ENCODE measurements at regions not wholly inside any gene's neighbourhood (a gene's known extent, or its start where the extent isn't known, plus 50 kb on each side); places are given as distances from the start of the nearest gene placed in this dataset.
A peak's percentile ranks its signal among the peaks of the same experiment; 100 is the strongest.

GRCh38 chr2:180890781-180891180, 89.6 kb upstream of the UBE2E3 start:
- H3K4me3 ChIP-seq (ENCODE audit: low read length) = no peak overlapping the region
- no peak overlapping the region for H3K9ac ChIP-seq (ENCODE audit: low read length)
- no TSS peak for BruUV-seq (replicated peaks)
- no peak overlapping the region for H3K27ac ChIP-seq (ENCODE audit: low read length)
- H4K20me1 ChIP-seq (ENCODE audit: low read length) = no peaks in the 10 kb centered on the region
- CTCF ChIA-PET = no interaction called here
- no peaks in the 10 kb centered on the region for H3K36me3 ChIP-seq (ENCODE audit: low read depth, low read length)
- no peaks in the 10 kb centered on the region for H3K4me1 ChIP-seq (ENCODE audit: insufficient read depth, low read length)
- no peak overlapping the region for H2AFZ ChIP-seq (ENCODE audit: low read length)
- ATAC-seq (no peak), DNase-seq (peak; percentile 13)
- POLR2A ChIA-PET (ENCODE audit: unreplicated experiment) = no interaction called here
- intact Hi-C loops (cut with micrococcal nuclease) = loop anchor here (5.0 kb wide), 1 partner anchor 82 kb away; no protein-coding TSS in a partner anchor
- no peaks in the 10 kb centered on the region for H3K9me3 ChIP-seq (ENCODE audit: low read length)
- H3K9me2 ChIP-seq (replicated peaks; ENCODE audit: low read length) = no peaks in the 10 kb centered on the region
- H3K79me2 ChIP-seq (ENCODE audit: low read length) = no peaks in the 10 kb centered on the region
- no peaks in the 10 kb centered on the region for H3F3A ChIP-seq (ENCODE audit: low read length, unreplicated experiment)
- H3K27me3 ChIP-seq (ENCODE audit: low read length) = no peaks in the 10 kb centered on the region
- TF ChIP-seq EZH2phosphoT487 (IDR thresholded peaks at IDR 0.05; ENCODE audit: borderline replicate concordance, low read length) = no peak
- TF ChIP-seq CTCF (conservative IDR thresholded peaks at IDR 0.05; ENCODE audit: low read depth, low read length) = no peak
- TF ChIP-seq EZH2 (IDR thresholded peaks at IDR 0.05; ENCODE audit: low read length, unreplicated experiment) = no peak
- H3K4me2 ChIP-seq (ENCODE audit: low read length) = no peak overlapping the region

- no peak overlapping the region for H2AFZ ChIP-seq (ENCODE audit: low read length)
- DNase-seq (no peak), ATAC-seq (no peak)
- no peaks in the 10 kb centered on the region for H4K20me1 ChIP-seq (ENCODE audit: low read length)
- no peaks in the 10 kb centered on the region for H3K79me2 ChIP-seq (ENCODE audit: low read length)
- no peak overlapping the region for H3K27ac ChIP-seq (ENCODE audit: low read length)
- H3K36me3 ChIP-seq (ENCODE audit: low read depth, low read length) = peaks cover 4% of the 10 kb centered on the region; the same call in 1 of the 2 replicates
- H3F3A ChIP-seq (ENCODE audit: low read length, unreplicated experiment) = no peaks in the 10 kb centered on the region
- TF ChIP-seq EZH2phosphoT487 (IDR thresholded peaks at IDR 0.05; ENCODE audit: borderline replicate concordance, low read length) (no peak), CTCF (conservative IDR thresholded peaks at IDR 0.05; ENCODE audit: low read depth, low read length) (no peak), EZH2 (IDR thresholded peaks at IDR 0.05; ENCODE audit: low read length, unreplicated experiment) (no peak)
- CTCF ChIA-PET = no interaction called here
- H3K4me3 ChIP-seq (ENCODE audit: low read length) = no peak overlapping the region
- H3K4me2 ChIP-seq (ENCODE audit: low read length) = no peak overlapping the region
- H3K27me3 ChIP-seq (ENCODE audit: low read length) = no peaks in the 10 kb centered on the region
- no peaks in the 10 kb centered on the region for H3K9me2 ChIP-seq (replicated peaks; ENCODE audit: low read length)
- intact Hi-C loops (cut with micrococcal nuclease) = no loop called here
- BruUV-seq (replicated peaks) = no TSS peak
- no peak overlapping the region for H3K9ac ChIP-seq (ENCODE audit: low read length)
- 0 out of 2 replicates have a peak, but pooled peaks cover 7% of the 10 kb centered on the region for H3K9me3 ChIP-seq (ENCODE audit: low read length)
- POLR2A ChIA-PET (ENCODE audit: unreplicated experiment) = no interaction called here
- H3K4me1 ChIP-seq (ENCODE audit: insufficient read depth, low read length) = no peaks in the 10 kb centered on the region
Observed at GRCh38 chr2:180882959-180883358, 97.4 kb upstream of the UBE2E3 start.

GRCh38 chr2:180876506-180876905, 103.9 kb upstream of the UBE2E3 start:
- ATAC-seq (no peak), DNase-seq (no peak)
- Histone ChIP-seq H3K9me3 (ENCODE audit: low read length) (no peaks in the 10 kb centered on the region), H2AFZ (ENCODE audit: low read length) (no peak overlapping the region), H3K27me3 (ENCODE audit: low read length) (no peaks in the 10 kb centered on the region), H3K9me2 (replicated peaks; ENCODE audit: low read length) (no peaks in the 10 kb centered on the region), H3F3A (ENCODE audit: low read length, unreplicated experiment) (no peaks in the 10 kb centered on the region), H3K9ac (ENCODE audit: low read length) (no peak overlapping the region), H3K27ac (ENCODE audit: low read length) (no peak overlapping the region), H3K4me3 (ENCODE audit: low read length) (no peak overlapping the region), H3K79me2 (ENCODE audit: low read length) (no peaks in the 10 kb centered on the region), H3K36me3 (ENCODE audit: low read depth, low read length) (no peaks in the 10 kb centered on the region), H3K4me2 (ENCODE audit: low read length) (no peak overlapping the region), H3K4me1 (ENCODE audit: insufficient read depth, low read length) (no peaks in the 10 kb centered on the region), H4K20me1 (ENCODE audit: low read length) (no peaks in the 10 kb centered on the region)
- CTCF ChIA-PET = interaction anchor here (0.6 kb wide), 1 partner anchor 17 kb away, joined by 3 read pairs; no protein-coding TSS in a partner anchor
- BruUV-seq (replicated peaks) = no TSS peak
- intact Hi-C loops (cut with micrococcal nuclease) = no loop called here
- no peak for TF ChIP-seq CTCF (conservative IDR thresholded peaks at IDR 0.05; ENCODE audit: low read depth, low read length)
- TF ChIP-seq EZH2 (IDR thresholded peaks at IDR 0.05; ENCODE audit: low read length, unreplicated experiment) = no peak
- no peak for TF ChIP-seq EZH2phosphoT487 (IDR thresholded peaks at IDR 0.05; ENCODE audit: borderline replicate concordance, low read length)
- POLR2A ChIA-PET (ENCODE audit: unreplicated experiment) = interaction anchor here (0.6 kb wide), 1 partner anchor 267 kb away, joined by 5 read pairs; no protein-coding TSS in a partner anchor
